CD1c-positive myeloid dendritic cell (primary cell): ENCODE measurements at regions not wholly inside any gene's neighbourhood (a gene's known extent, or its start where the extent isn't known, plus 50 kb on each side); places are given as distances from the start of the nearest gene placed in this dataset.

Experiments
- DNase-seq: peaks from one replicate; pipeline ENCODE4 v3.0.0-alpha.2; 2016; ENCODE audit errors: extremely low spot score

GRCh38 chr22:49623176-49623575 lies 204.5 kb downstream of the BRD1 start:
- DNase-seq = no peak

- DNase-seq = no peak
Observed at GRCh38 chr22:49622241-49623105, 205.2 kb downstream of the BRD1 start.

DNA sequence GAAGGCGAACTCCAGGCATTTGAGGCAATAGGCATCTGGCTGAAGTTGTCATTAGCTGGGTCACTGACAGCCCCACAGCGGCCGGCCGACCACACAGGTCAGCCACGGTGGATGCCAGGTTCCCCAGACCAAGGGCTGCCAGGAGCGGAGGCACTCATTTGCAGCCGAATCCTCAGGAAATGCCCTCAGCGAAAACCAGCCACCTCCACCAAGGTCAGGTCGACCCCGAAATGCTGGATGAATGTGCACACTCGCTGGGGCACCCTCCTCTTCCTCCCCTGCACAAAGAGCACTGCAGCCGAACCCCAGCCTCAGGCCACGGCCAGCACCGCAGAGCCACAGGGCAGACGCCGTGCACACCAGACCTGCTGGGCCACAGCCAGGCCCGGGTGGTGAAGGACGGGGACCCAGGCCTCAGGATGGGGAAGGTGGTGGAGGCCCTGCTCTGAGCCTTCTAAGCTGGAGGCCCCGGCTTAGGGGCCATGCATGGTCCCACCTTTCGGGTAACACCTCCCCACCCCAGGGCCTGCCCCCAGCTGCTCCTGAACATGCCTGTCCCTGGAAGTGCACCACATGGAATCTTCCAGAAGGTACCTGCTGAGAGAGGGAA lies 206.0 kb downstream of the BRD1 start:
- DNase-seq = no peak

DNA sequence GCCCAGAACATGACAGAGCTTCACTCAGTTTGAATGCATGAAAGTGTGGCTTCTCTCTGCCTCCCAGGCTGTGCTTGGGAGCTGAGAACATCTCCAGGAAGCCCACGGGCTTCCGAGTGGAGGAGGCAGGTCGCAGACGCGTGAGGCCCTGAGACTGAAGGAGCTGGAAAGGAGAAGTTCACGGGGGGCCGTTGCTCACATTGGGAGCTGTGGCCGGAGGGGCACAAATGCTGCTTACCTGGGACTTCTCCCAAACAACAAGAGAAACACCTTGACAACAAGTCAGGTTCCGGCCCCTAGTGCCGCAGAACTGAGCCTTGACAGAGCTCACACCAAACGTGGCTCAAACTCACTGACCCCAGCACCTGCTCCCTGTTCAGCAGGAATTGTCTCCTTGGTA lies 207.0 kb downstream of the BRD1 start:
- no peak for DNase-seq

- DNase-seq = no peak
Observed at GRCh38 chr22:49620003-49620556, 207.6 kb downstream of the BRD1 start.

GRCh38 chr22:49619301-49619700 lies 208.4 kb downstream of the BRD1 start:
- no peak for DNase-seq

DNA sequence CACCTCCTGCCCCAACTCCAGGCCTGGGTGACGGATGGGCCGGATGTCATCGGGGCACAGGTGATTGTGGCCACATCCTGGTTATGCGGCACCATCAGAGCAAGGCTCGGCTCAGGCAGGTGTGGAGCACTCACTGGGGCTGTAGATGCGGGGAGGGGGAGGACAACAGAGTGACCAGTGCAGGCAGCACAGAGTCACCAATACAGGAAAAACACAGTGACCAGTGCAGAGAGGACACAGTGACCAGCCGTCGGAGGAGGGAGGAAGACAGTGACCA lies 209.1 kb downstream of the BRD1 start:
- DNase-seq = no peak

- no peak for DNase-seq
Observed at GRCh38 chr22:49617866-49618676, 209.6 kb downstream of the BRD1 start.

GRCh38 chr22:49617264-49617663 lies 210.4 kb downstream of the BRD1 start:
- DNase-seq = no peak

DNA sequence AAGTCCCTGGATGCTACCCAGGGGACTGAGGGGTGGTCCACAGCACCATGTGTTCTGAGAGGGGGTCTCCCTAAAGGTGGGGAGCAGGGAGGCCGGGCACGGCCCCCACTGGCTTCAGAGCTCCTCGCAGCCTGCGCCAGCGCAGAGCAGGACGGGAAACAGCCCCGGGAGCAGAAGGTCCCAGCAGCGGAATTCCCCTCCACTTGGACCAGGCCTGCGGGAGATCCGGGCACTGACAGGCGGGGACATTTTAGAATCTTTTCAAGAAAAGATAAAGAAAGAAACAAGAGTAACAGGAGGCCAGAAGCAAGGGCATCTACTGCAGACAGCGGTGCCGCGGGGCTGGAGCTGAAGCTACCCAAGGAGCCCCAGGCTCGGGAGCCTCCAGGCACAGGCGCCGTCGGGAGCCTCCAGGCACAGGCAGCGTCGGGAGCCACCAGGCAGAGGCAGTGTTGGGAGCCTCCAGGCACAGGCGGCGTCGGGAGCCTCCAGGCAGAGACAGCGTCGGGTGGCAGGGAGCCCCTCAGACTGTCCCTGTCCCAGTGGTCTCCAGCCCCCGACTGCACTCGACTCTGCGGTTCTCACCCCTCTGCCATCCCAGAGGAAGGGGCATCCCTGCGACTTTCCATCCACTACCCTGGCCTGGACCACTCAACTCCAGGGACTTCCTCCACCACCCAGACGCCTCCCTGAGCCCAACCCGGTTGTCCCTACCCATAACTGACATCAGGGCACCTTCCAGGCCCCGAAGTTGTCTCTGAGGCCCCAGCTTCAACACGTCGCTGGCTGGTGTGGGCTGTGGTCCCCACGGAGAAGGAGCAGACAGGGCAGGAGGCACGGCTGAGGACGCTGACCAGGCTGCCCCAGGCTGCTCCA lies 211.1 kb downstream of the BRD1 start:
- no peak for DNase-seq

- no peak for DNase-seq
Observed at GRCh38 chr22:49614966-49615965, 212.4 kb downstream of the BRD1 start.

DNA sequence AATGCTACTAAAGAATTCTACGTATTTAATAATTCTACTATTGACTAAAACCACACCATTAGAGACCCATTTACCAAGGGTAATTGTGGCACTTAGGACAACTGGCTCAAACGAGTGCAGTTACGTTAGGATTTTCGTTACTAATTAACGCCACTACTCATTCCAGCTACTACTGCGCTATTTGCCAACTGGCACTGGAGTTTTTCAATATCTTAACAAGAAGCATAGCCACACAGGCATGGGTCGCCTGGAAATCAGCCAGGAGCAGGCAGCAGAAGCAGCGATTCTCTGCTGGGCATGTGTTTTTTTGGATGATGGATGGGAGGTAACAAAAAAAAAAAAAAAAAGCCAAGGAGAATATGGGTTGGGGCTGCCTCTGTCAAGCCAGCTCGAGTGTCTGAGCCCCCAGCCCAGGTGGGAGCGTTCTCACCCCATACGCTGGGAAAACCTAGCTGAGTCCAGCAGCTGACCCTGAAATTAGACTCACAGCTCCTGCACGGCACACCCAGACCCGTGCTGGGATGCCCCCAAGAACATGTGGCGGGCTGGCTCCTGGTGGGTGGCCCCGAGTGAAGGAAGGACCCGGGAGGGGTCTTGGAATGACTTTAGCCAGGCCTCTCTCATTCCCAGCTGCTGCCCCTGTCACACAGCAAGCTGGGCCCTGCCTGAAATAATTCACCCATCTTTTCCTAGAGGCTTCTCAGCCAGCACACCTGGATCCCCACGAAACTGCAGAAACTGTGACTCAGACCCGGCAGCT lies 214.0 kb downstream of the BRD1 start:
- DNase-seq = no peak

GRCh38 chr22:49613108-49613507 lies 214.6 kb downstream of the BRD1 start:
- DNase-seq = no peak

GRCh38 chr22:49609207-49609876 lies 218.3 kb downstream of the BRD1 start:
- DNase-seq = no peak

DNA sequence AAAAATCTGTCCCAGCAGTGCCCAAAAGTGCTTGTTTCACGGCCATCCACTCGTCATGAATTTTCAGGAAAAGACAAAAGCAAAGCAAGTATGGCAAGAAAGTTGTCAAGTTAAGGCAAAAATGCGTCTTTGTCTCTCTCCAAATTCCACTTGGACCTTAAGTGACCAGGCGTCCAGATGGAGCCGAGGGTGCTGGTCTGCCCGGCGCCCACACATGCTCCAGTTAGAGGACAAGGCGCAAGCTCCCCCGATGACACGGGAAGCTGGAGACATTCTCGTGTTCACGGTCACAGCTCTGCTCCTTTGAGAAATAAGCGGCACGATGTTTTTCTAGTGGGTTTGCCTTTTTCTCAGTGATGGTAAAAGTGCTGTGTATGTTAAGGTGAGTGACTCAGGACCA lies 219.0 kb downstream of the BRD1 start:
- no peak for DNase-seq

GRCh38 chr22:49608228-49608627 lies 219.4 kb downstream of the BRD1 start:
- DNase-seq = no peak

- no peak for DNase-seq
Observed at GRCh38 chr22:49607821-49608220, 219.9 kb downstream of the BRD1 start.

DNA sequence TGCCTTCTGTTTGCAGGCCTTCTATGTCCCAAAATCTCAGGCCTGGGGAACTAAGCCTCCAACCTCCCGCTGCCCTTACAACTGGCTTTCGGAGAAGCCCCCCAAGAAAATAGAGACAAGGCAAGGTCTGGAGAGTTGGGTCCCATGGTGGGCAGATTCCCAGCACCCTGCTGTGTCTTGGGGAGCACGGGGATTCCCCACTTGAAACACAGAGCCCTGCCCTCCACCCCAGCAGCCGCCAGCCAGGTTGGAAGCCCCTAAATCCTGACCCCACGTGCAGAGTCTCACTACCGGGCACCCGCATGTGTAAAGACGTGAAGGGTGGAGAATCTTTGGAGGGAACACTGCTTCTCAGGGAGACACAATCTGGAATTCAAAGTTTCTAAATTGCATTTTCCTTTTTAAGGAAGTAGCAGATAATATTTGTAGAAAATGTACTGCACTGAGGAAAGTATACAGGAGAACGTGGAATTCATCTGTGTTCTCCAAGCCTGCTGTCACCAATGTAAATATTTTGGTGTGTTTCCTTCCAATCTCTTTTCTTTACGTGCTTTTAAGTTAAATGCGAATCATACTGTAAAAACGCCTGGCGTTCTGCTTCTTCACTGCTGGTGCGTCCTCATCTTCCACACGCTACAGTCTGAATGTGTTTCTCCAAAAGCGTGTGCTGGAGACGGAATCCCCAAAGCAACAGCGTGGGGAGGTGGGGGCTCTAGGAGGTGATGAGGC lies 220.9 kb downstream of the BRD1 start:
- DNase-seq = no peak
